ENCODE measurements at regions not wholly inside any gene's neighbourhood (a gene's known extent, or its start where the extent isn't known, plus 50 kb on each side); places are given as distances from the start of the nearest gene placed in this dataset.

DNA sequence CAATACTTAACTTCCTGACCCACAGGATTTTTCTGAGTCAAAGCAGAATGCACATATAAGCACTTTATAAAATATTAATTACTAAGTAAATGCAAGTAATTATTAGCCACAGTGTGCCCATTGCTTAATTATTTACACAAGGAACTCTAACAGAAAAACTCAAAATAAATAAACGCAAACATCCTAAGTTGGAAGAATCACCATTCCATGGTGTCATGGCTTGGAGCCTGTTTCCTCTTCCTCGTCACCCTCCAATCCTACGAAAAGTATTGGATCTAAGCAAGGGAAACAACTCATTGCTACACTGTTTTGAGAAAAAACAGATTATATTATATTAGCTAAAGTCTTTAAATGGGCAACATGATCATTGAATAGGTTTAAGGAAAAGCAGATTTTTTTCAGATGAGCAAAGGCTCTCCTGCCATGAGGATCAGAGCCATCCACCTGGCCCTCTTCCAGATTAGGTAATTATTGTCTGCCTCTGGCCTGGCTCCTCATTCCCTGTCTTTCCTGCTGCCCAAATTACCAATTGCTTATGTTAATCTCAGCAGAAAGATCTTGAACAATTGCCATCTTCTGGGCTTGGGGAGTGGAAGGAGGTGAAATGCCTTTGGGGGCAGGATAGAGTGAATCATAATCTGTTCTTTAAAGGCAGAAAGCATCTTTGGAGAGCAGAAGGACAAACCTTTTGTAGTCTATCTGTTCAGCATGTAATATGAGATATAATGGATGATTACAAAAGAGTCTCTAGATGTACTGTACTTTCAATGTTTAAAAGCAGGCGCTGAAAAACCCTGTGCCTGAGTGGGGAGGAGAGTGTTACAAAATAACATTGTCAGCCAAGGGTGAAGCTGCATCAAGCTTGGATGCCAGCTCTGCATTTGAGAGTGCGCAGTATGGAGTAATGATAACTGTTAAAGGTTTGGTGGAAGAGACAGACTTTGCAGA is 121.2 kb downstream of the DUSP10 start:
- TF ChIP-seq, protein P1, sequence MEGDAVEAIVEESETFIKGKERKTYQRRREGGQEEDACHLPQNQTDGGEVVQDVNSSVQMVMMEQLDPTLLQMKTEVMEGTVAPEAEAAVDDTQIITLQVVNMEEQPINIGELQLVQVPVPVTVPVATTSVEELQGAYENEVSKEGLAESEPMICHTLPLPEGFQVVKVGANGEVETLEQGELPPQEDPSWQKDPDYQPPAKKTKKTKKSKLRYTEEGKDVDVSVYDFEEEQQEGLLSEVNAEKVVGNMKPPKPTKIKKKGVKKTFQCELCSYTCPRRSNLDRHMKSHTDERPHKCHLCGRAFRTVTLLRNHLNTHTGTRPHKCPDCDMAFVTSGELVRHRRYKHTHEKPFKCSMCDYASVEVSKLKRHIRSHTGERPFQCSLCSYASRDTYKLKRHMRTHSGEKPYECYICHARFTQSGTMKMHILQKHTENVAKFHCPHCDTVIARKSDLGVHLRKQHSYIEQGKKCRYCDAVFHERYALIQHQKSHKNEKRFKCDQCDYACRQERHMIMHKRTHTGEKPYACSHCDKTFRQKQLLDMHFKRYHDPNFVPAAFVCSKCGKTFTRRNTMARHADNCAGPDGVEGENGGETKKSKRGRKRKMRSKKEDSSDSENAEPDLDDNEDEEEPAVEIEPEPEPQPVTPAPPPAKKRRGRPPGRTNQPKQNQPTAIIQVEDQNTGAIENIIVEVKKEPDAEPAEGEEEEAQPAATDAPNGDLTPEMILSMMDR (IDR thresholded peaks at IDR 0.05; ENCODE audit: extremely low read depth, insufficient read depth, missing control alignments): no peak
- in situ Hi-C loops (cut with MboI; ENCODE audit: low pct_unique_long_range_greater_than_20kb, low sequenced_read_pairs, unreplicated experiment): no loop called here
- DNase-seq (ENCODE audit: low spot score): no peak

DNA sequence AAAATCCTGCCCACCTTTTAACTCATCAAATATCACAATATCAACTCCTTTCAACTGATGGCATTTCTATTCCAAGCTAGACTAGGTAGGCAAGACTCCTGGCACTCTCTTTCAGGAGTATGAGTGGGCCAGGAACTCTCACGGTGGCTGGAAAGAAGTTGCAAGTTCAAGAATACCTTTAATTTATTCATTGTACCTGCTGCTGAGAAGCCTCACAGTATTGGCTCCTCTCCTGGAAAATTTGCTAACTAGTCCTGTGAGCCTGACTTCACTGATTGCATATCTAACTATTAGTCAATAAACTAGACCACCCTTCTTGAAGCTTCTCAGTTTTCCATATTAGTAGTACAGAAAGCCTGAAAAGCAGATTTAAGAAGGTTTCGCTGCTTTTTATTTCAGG is 120.2 kb downstream of the DUSP10 start:
- in situ Hi-C loops (cut with MboI; ENCODE audit: low pct_unique_long_range_greater_than_20kb, low sequenced_read_pairs, unreplicated experiment): no loop called here
- no peak for DNase-seq (ENCODE audit: low spot score)

DNA sequence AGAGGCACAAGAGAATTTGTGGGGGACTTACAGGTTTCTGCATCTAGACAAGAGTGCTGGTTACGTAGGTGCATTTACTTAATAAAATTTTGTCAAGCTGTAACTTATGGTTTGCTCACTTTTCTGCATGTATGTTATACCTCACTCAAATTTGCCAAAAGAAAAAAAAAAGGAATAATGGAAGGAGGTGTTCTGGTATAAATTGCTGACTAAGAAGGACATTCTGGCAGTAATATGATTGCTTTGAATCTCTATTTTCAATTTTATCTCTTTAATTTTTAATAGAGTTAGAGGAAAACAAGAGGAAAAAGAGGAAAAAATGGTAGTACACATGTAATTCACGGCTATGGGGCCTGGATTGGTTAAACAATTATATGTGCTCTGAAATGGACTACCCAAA is 119.5 kb downstream of the DUSP10 start:
- in situ Hi-C loops (cut with MboI; ENCODE audit: low pct_unique_long_range_greater_than_20kb, low sequenced_read_pairs, unreplicated experiment): no loop called here
- TF ChIP-seq, protein P1 (IDR thresholded peaks at IDR 0.05; ENCODE audit: extremely low read depth, insufficient read depth, missing control alignments): no peak

More for the DNA sequence above, 120.2 kb downstream of the DUSP10 start:
- TF ChIP-seq, protein P1 (IDR thresholded peaks at IDR 0.05; ENCODE audit: extremely low read depth, insufficient read depth, missing control alignments): no peak

DNA sequence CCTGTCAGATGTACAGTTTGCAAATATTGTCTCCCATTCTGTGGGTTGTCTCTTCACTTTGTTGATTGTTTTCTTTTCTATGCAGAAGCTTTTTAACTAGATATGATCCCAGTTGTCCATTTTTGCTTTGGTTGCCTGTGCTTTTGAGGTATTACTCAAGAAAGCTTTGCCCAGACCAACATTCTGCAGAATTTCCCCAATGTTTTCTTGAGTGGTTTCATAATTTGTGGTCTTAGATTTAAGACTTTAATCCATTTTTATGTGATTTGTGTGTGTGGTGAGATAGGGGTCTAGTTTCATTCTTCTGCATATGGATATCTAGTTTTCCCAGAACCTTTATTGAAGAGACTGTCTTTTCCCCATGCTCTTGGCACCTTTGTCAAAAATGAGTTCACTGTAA is 116.9 kb downstream of the DUSP10 start:
- DNase-seq (ENCODE audit: low spot score): no peak
- TF ChIP-seq, protein P1 (IDR thresholded peaks at IDR 0.05; ENCODE audit: extremely low read depth, insufficient read depth, missing control alignments): no peak
- in situ Hi-C loops (cut with MboI; ENCODE audit: low pct_unique_long_range_greater_than_20kb, low sequenced_read_pairs, unreplicated experiment): no loop called here

More for the DNA sequence above, 119.5 kb downstream of the DUSP10 start:
- no peak for DNase-seq (ENCODE audit: low spot score)

DNA sequence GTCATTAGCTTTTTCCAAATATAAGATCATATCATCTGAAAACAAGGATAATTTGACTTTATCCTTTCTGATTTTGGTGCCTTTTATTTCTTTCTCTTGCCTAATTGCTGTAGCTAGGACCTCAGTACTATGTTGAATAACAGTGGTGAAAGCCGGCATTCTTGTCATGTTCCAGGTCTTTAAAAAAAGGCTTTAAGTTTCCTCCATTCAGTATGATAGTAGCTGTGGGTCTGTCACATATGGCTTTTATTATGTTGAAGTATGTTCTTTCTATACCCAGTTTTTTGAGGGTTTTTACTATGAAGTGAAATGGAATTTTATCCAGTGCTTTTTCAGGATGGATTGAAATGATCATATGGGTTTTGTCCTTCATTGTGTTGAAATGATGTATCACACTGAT is 115.8 kb downstream of the DUSP10 start:
- DNase-seq (ENCODE audit: low spot score): no peak
- in situ Hi-C loops (cut with MboI; ENCODE audit: low pct_unique_long_range_greater_than_20kb, low sequenced_read_pairs, unreplicated experiment): no loop called here
- TF ChIP-seq, protein P1 (IDR thresholded peaks at IDR 0.05; ENCODE audit: extremely low read depth, insufficient read depth, missing control alignments): no peak

DNA sequence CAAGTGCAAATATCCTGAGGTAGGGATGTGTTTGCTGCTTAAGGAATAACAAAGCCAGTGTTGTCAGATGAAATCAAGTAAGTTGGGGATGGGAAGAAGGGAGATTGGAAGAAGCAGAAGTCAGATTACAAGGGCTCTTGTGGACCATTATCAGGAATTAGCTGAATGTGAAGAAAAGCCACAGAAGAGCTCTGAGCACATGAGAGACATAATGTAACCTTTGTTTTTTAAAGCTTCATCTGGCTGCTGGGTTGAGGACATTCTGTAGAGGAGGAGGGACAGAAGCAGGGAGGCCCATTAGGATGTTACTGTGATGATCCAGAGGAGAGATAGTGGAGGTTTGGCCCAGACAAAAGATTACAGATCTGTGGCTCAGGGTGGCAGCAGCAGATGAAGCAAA is 111.7 kb downstream of the DUSP10 start:
- TF ChIP-seq, protein P1 (IDR thresholded peaks at IDR 0.05; ENCODE audit: extremely low read depth, insufficient read depth, missing control alignments): no peak
- in situ Hi-C loops (cut with MboI; ENCODE audit: low pct_unique_long_range_greater_than_20kb, low sequenced_read_pairs, unreplicated experiment): no loop called here
- DNase-seq (ENCODE audit: low spot score): no peak
